ENCODE measurements at regions not wholly inside any gene's neighbourhood (a gene's known extent, or its start where the extent isn't known, plus 50 kb on each side); places are given as distances from the start of the nearest gene placed in this dataset.

GRCh38 chr4:170662250-170662649, 572.5 kb upstream of the AADAT start:
- no peak overlapping the region for H3K27ac ChIP-seq (ENCODE audit: low read depth, low read length)
- H3K36me3 ChIP-seq (ENCODE audit: control insufficient read depth in 1 of 2, insufficient read depth in 2 of 2, low read length in 2 of 2), result no peaks in the 10 kb centered on the region

GRCh38 chr4:170657761-170658160, 568.0 kb upstream of the AADAT start:
- H3K9me3 ChIP-seq (ENCODE audit: control insufficient read depth in 1 of 2, low read length in 2 of 2), result no peaks in the 10 kb centered on the region

More at GRCh38 chr4:170662250-170662649, 572.5 kb upstream of the AADAT start:
- H3K4me3 ChIP-seq (ENCODE audit: low read depth in 1 of 2, low read length in 2 of 2), result no peak overlapping the region
- H3K9ac ChIP-seq (ENCODE audit: low read depth in 1 of 2, low read length in 2 of 2), result no peak overlapping the region
- no peaks in the 10 kb centered on the region for H3K4me1 ChIP-seq (ENCODE audit: control insufficient read depth in 1 of 2, insufficient read depth in 2 of 2, low read length in 2 of 2)
- no peaks in the 10 kb centered on the region for H3K27me3 ChIP-seq (ENCODE audit: control insufficient read depth in 1 of 2, insufficient read depth in 2 of 2, low read length in 2 of 2)
- H3K9me3 ChIP-seq (ENCODE audit: control insufficient read depth in 1 of 2, low read length in 2 of 2), result no peaks in the 10 kb centered on the region

GRCh38 chr4:170656506-170656905, 566.8 kb upstream of the AADAT start:
- H3K4me1 ChIP-seq (ENCODE audit: control insufficient read depth in 1 of 2, insufficient read depth in 2 of 2, low read length in 2 of 2), result no peaks in the 10 kb centered on the region
- H3K27me3 ChIP-seq (ENCODE audit: control insufficient read depth in 1 of 2, insufficient read depth in 2 of 2, low read length in 2 of 2), result no peaks in the 10 kb centered on the region
- no peak overlapping the region for H3K4me3 ChIP-seq (ENCODE audit: low read depth in 1 of 2, low read length in 2 of 2)
- H3K27ac ChIP-seq (ENCODE audit: low read depth, low read length), result no peak overlapping the region
- no peaks in the 10 kb centered on the region for H3K9me3 ChIP-seq (ENCODE audit: control insufficient read depth in 1 of 2, low read length in 2 of 2)
- no peaks in the 10 kb centered on the region for H3K36me3 ChIP-seq (ENCODE audit: control insufficient read depth in 1 of 2, insufficient read depth in 2 of 2, low read length in 2 of 2)
- no peak overlapping the region for H3K9ac ChIP-seq (ENCODE audit: low read depth in 1 of 2, low read length in 2 of 2)

More at GRCh38 chr4:170657761-170658160, 568.0 kb upstream of the AADAT start:
- Histone ChIP-seq H3K36me3 (ENCODE audit: control insufficient read depth in 1 of 2, insufficient read depth in 2 of 2, low read length in 2 of 2) (no peaks in the 10 kb centered on the region), H3K4me3 (ENCODE audit: low read depth in 1 of 2, low read length in 2 of 2) (no peak overlapping the region), H3K27ac (ENCODE audit: low read depth, low read length) (no peak overlapping the region), H3K27me3 (ENCODE audit: control insufficient read depth in 1 of 2, insufficient read depth in 2 of 2, low read length in 2 of 2) (no peaks in the 10 kb centered on the region), H3K4me1 (ENCODE audit: control insufficient read depth in 1 of 2, insufficient read depth in 2 of 2, low read length in 2 of 2) (no peaks in the 10 kb centered on the region), H3K9ac (ENCODE audit: low read depth in 1 of 2, low read length in 2 of 2) (no peak overlapping the region)

- no peak overlapping the region for H3K9ac ChIP-seq (ENCODE audit: low read depth in 1 of 2, low read length in 2 of 2)
- no peak overlapping the region for H3K27ac ChIP-seq (ENCODE audit: low read depth, low read length)
- no peaks in the 10 kb centered on the region for H3K27me3 ChIP-seq (ENCODE audit: control insufficient read depth in 1 of 2, insufficient read depth in 2 of 2, low read length in 2 of 2)
- H3K36me3 ChIP-seq (ENCODE audit: control insufficient read depth in 1 of 2, insufficient read depth in 2 of 2, low read length in 2 of 2), result no peaks in the 10 kb centered on the region
- H3K4me3 ChIP-seq (ENCODE audit: low read depth in 1 of 2, low read length in 2 of 2), result no peak overlapping the region
- H3K4me1 ChIP-seq (ENCODE audit: control insufficient read depth in 1 of 2, insufficient read depth in 2 of 2, low read length in 2 of 2), result no peaks in the 10 kb centered on the region
- H3K9me3 ChIP-seq (ENCODE audit: control insufficient read depth in 1 of 2, low read length in 2 of 2), result peaks cover 0 to 2% of the 10 kb centered on the region in 2 donors
Measured at GRCh38 chr4:170652571-170652970, 562.8 kb upstream of the AADAT start.

- Histone ChIP-seq H3K4me3 (ENCODE audit: low read depth in 1 of 2, low read length in 2 of 2) (no peak overlapping the region), H3K9me3 (ENCODE audit: control insufficient read depth in 1 of 2, low read length in 2 of 2) (peaks cover 0 to 2% of the 10 kb centered on the region in 2 donors), H3K9ac (ENCODE audit: low read depth in 1 of 2, low read length in 2 of 2) (no peak overlapping the region), H3K36me3 (ENCODE audit: control insufficient read depth in 1 of 2, insufficient read depth in 2 of 2, low read length in 2 of 2) (no peaks in the 10 kb centered on the region), H3K27me3 (ENCODE audit: control insufficient read depth in 1 of 2, insufficient read depth in 2 of 2, low read length in 2 of 2) (no peaks in the 10 kb centered on the region), H3K4me1 (ENCODE audit: control insufficient read depth in 1 of 2, insufficient read depth in 2 of 2, low read length in 2 of 2) (no peaks in the 10 kb centered on the region), H3K27ac (ENCODE audit: low read depth, low read length) (no peak overlapping the region)
Measured at GRCh38 chr4:170651786-170652185, 562.0 kb upstream of the AADAT start.

GRCh38 chr4:170627418-170627817, 537.7 kb upstream of the AADAT start:
- Histone ChIP-seq H3K27ac (ENCODE audit: low read depth, low read length) (no peak overlapping the region), H3K27me3 (ENCODE audit: control insufficient read depth in 1 of 2, insufficient read depth in 2 of 2, low read length in 2 of 2) (no peaks in the 10 kb centered on the region), H3K4me1 (ENCODE audit: control insufficient read depth in 1 of 2, insufficient read depth in 2 of 2, low read length in 2 of 2) (no peaks in the 10 kb centered on the region), H3K4me3 (ENCODE audit: low read depth in 1 of 2, low read length in 2 of 2) (no peak overlapping the region), H3K36me3 (ENCODE audit: control insufficient read depth in 1 of 2, insufficient read depth in 2 of 2, low read length in 2 of 2) (no peaks in the 10 kb centered on the region), H3K9me3 (ENCODE audit: control insufficient read depth in 1 of 2, low read length in 2 of 2) (peaks cover 4% of the 10 kb centered on the region in 2 donors), H3K9ac (ENCODE audit: low read depth in 1 of 2, low read length in 2 of 2) (no peak overlapping the region)

GRCh38 chr4:170623899-170624298, 534.1 kb upstream of the AADAT start:
- H3K4me3 ChIP-seq (ENCODE audit: low read depth in 1 of 2, low read length in 2 of 2), result no peak overlapping the region
- no peaks in the 10 kb centered on the region for H3K9me3 ChIP-seq (ENCODE audit: control insufficient read depth in 1 of 2, low read length in 2 of 2)
- H3K27me3 ChIP-seq (ENCODE audit: control insufficient read depth in 1 of 2, insufficient read depth in 2 of 2, low read length in 2 of 2), result no peaks in the 10 kb centered on the region
- H3K36me3 ChIP-seq (ENCODE audit: control insufficient read depth in 1 of 2, insufficient read depth in 2 of 2, low read length in 2 of 2), result no peaks in the 10 kb centered on the region
- H3K27ac ChIP-seq (ENCODE audit: low read depth, low read length), result no peak overlapping the region
- no peak overlapping the region for H3K9ac ChIP-seq (ENCODE audit: low read depth in 1 of 2, low read length in 2 of 2)
- no peaks in the 10 kb centered on the region for H3K4me1 ChIP-seq (ENCODE audit: control insufficient read depth in 1 of 2, insufficient read depth in 2 of 2, low read length in 2 of 2)

- H3K4me3 ChIP-seq (ENCODE audit: low read depth in 1 of 2, low read length in 2 of 2), result no peak overlapping the region
- no peak overlapping the region for H3K9ac ChIP-seq (ENCODE audit: low read depth in 1 of 2, low read length in 2 of 2)
Measured at GRCh38 chr4:170610434-170610833, 520.7 kb upstream of the AADAT start.

GRCh38 chr4:170599894-170600293, 510.1 kb upstream of the AADAT start:
- Histone ChIP-seq H3K4me3 (ENCODE audit: low read depth in 1 of 2, low read length in 2 of 2) (no peak overlapping the region), H3K27ac (ENCODE audit: low read depth, low read length) (no peak overlapping the region), H3K4me1 (ENCODE audit: control insufficient read depth in 1 of 2, insufficient read depth in 2 of 2, low read length in 2 of 2) (no peaks in the 10 kb centered on the region), H3K9me3 (ENCODE audit: control insufficient read depth in 1 of 2, low read length in 2 of 2) (no peaks in the 10 kb centered on the region), H3K9ac (ENCODE audit: low read depth in 1 of 2, low read length in 2 of 2) (no peak overlapping the region), H3K27me3 (ENCODE audit: control insufficient read depth in 1 of 2, insufficient read depth in 2 of 2, low read length in 2 of 2) (no peaks in the 10 kb centered on the region), H3K36me3 (ENCODE audit: control insufficient read depth in 1 of 2, insufficient read depth in 2 of 2, low read length in 2 of 2) (no peaks in the 10 kb centered on the region)

More at GRCh38 chr4:170610434-170610833, 520.7 kb upstream of the AADAT start:
- no peaks in the 10 kb centered on the region for H3K9me3 ChIP-seq (ENCODE audit: control insufficient read depth in 1 of 2, low read length in 2 of 2)
- H3K27me3 ChIP-seq (ENCODE audit: control insufficient read depth in 1 of 2, insufficient read depth in 2 of 2, low read length in 2 of 2), result no peaks in the 10 kb centered on the region
- H3K27ac ChIP-seq (ENCODE audit: low read depth, low read length), result no peak overlapping the region
- H3K36me3 ChIP-seq (ENCODE audit: control insufficient read depth in 1 of 2, insufficient read depth in 2 of 2, low read length in 2 of 2), result no peaks in the 10 kb centered on the region
- H3K4me1 ChIP-seq (ENCODE audit: control insufficient read depth in 1 of 2, insufficient read depth in 2 of 2, low read length in 2 of 2), result no peaks in the 10 kb centered on the region

GRCh38 chr4:170591076-170591475, 501.3 kb upstream of the AADAT start:
- no peaks in the 10 kb centered on the region for H3K9me3 ChIP-seq (ENCODE audit: control insufficient read depth in 1 of 2, low read length in 2 of 2)
- H3K36me3 ChIP-seq (ENCODE audit: control insufficient read depth in 1 of 2, insufficient read depth in 2 of 2, low read length in 2 of 2), result no peaks in the 10 kb centered on the region
- H3K27ac ChIP-seq (ENCODE audit: low read depth, low read length), result no peak overlapping the region
- no peak overlapping the region for H3K4me3 ChIP-seq (ENCODE audit: low read depth in 1 of 2, low read length in 2 of 2)
- no peaks in the 10 kb centered on the region for H3K27me3 ChIP-seq (ENCODE audit: control insufficient read depth in 1 of 2, insufficient read depth in 2 of 2, low read length in 2 of 2)
- no peak overlapping the region for H3K9ac ChIP-seq (ENCODE audit: low read depth in 1 of 2, low read length in 2 of 2)
- no peaks in the 10 kb centered on the region for H3K4me1 ChIP-seq (ENCODE audit: control insufficient read depth in 1 of 2, insufficient read depth in 2 of 2, low read length in 2 of 2)

Measured in duodenal mucosa (tissue), 2 donors.